ENCODE measurements at regions not wholly inside any gene's neighbourhood (a gene's known extent, or its start where the extent isn't known, plus 50 kb on each side); places are given as distances from the start of the nearest gene placed in this dataset.

DNA sequence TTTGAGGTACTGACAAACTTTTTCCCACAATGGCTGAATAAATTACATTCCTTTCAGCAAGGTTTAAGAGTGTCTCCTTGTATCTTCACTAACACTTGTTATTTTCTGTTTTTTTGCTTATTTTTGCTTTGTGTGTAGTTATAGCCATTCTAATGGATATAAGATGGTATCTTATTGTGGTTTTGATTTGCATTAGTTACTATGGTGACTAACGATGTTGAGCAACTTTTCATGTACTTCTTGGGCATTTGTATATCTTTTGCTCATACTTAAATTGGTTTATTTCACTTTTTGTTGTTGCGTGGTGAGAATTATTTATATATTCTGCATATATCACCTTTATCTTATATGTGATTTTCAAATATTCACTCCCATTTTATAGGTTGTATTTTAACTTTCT lies 79.9 kb upstream of the FSIP2 start:
- Histone ChIP-seq H3K4me1 (no peaks in the 10 kb centered on the region), H3K4me3 (no peak overlapping the region), H3K9me3 (no peaks in the 10 kb centered on the region), H3K36me3 (no peaks in the 10 kb centered on the region), H3K27ac (no peak overlapping the region), H3K27me3 (no peaks in the 10 kb centered on the region)
- no peak for ATAC-seq
- TF ChIP-seq, protein P1, sequence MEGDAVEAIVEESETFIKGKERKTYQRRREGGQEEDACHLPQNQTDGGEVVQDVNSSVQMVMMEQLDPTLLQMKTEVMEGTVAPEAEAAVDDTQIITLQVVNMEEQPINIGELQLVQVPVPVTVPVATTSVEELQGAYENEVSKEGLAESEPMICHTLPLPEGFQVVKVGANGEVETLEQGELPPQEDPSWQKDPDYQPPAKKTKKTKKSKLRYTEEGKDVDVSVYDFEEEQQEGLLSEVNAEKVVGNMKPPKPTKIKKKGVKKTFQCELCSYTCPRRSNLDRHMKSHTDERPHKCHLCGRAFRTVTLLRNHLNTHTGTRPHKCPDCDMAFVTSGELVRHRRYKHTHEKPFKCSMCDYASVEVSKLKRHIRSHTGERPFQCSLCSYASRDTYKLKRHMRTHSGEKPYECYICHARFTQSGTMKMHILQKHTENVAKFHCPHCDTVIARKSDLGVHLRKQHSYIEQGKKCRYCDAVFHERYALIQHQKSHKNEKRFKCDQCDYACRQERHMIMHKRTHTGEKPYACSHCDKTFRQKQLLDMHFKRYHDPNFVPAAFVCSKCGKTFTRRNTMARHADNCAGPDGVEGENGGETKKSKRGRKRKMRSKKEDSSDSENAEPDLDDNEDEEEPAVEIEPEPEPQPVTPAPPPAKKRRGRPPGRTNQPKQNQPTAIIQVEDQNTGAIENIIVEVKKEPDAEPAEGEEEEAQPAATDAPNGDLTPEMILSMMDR (IDR thresholded peaks at IDR 0.05), result no peak
- intact Hi-C loops (cut with DNase I), result no loop called here
- no peak for DNase-seq

DNA sequence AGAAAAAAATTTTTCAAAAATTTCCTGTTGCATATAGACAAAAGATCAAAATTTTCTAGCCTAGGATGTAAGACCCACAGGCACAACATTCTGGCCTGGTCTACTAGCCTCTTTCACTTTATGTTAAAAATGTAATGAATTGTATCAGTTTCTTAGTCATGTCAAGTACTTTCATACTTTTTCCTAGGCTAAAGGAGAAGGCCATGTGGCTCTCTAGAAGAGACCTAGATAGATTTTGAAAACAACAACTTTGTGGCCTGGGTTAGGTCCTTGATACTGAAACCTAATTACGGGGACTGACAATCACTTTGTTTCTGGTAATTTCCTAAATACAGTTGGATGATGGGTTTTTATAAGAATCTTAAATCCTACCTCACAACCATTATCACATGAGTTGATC lies 74.8 kb upstream of the FSIP2 start:
- no peak for ATAC-seq
- TF ChIP-seq, protein P1 (IDR thresholded peaks at IDR 0.05), result no peak
- no peak overlapping the region for H3K4me3 ChIP-seq
- no peaks in the 10 kb centered on the region for H3K36me3 ChIP-seq
- DNase-seq, result no peak
- no peak overlapping the region for H3K27ac ChIP-seq
- no peaks in the 10 kb centered on the region for H3K4me1 ChIP-seq
- H3K9me3 ChIP-seq, result peaks cover 0 to 3% of the 10 kb centered on the region in 2 donors
- intact Hi-C loops (cut with DNase I), result no loop called here
- no peaks in the 10 kb centered on the region for H3K27me3 ChIP-seq

DNA sequence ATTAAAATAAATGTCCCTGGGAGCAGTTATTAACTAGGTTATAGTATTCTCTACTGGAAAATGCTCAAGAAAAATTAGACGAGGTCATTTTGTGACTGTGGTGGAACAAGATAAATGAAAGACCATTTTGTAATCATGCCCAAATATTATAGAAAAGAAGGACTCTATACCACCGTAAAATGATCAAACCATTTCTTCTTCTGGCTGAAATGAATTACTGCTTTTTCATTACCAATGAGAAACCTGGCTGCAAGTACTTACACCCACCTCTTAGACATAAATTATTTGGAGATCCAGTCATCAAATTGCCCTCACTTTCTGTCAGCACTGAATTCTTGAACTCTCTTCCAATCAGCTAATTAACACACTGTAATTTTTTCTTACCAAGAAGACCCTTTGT lies 74.2 kb upstream of the FSIP2 start:
- Histone ChIP-seq H3K4me3 (no peak overlapping the region), H3K27ac (no peak overlapping the region), H3K4me1 (no peaks in the 10 kb centered on the region), H3K27me3 (no peaks in the 10 kb centered on the region), H3K9me3 (peaks cover 0 to 3% of the 10 kb centered on the region in 2 donors), H3K36me3 (no peaks in the 10 kb centered on the region)
- intact Hi-C loops (cut with DNase I), result no loop called here
- TF ChIP-seq, protein P1 (IDR thresholded peaks at IDR 0.05), result no peak
- no peak for DNase-seq
- ATAC-seq, result no peak

DNA sequence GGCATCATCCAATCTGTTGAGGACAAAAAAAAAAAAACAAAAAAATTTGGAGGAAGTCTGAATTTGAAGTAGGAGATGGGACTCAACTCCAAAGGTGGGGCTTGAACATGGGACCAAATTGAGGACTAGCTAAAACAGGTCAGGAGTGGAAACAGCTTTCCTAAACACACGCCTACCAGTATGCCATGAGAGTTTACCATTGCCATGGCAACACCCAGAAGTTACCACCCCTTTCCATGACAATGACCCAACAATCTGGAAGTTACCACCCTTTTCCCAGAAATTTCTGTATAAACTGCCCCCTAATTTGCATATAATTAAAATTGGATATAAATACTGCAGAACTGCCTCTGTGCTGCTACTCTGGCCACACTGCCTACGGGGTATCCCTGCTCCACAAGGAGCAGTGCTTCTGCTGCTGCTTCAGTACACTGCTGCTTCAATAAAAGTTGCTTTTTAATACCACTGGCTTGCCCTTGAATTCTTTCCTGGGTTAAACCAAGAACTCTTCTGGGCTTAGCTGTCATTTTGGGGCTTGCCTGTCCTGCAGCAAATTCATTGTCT lies 73.3 kb upstream of the FSIP2 start:
- Histone ChIP-seq H3K27ac (no peak overlapping the region), H3K36me3 (no peaks in the 10 kb centered on the region), H3K4me1 (no peaks in the 10 kb centered on the region), H3K27me3 (no peaks in the 10 kb centered on the region), H3K9me3 (peaks cover 0 to 3% of the 10 kb centered on the region in 2 donors), H3K4me3 (no peak overlapping the region)
- no peak for DNase-seq
- intact Hi-C loops (cut with DNase I), result no loop called here
- TF ChIP-seq, protein P1 (IDR thresholded peaks at IDR 0.05), result no peak
- no peak for ATAC-seq

DNA sequence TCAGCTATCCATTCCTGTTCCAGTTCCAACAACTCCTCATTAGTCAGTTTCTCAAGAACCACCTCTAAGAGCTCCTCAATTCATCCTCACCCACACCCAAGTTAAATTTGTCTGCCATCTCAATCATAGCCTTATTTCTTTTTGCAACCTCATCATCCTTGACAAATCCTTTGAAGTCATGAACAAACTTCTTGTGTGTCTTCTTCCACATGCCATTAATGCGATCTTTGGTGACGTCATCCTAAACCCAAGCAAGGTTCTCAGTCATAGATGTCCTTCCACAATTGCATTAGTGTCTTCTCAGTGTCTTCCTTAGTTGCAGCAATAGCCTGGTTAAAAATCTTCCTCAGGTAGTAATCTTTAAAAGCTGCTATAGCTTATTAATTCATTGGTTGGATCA lies 71.2 kb upstream of the FSIP2 start:
- H3K4me1 ChIP-seq, result no peaks in the 10 kb centered on the region
- no peak for ATAC-seq
- DNase-seq, result no peak
- TF ChIP-seq, protein P1 (IDR thresholded peaks at IDR 0.05), result no peak
- H3K4me3 ChIP-seq, result no peak overlapping the region
- H3K27ac ChIP-seq, result no peak overlapping the region
- intact Hi-C loops (cut with DNase I), result no loop called here
- no peaks in the 10 kb centered on the region for H3K27me3 ChIP-seq
- peaks cover 0 to 3% of the 10 kb centered on the region in 2 donors for H3K9me3 ChIP-seq
- no peaks in the 10 kb centered on the region for H3K36me3 ChIP-seq

Measured in left lung (tissue), 4 donors.